HCT116 (cell line): ENCODE measurements at regions not wholly inside any gene's neighbourhood (a gene's known extent, or its start where the extent isn't known, plus 50 kb on each side); places are given as distances from the start of the nearest gene placed in this dataset.

Experiments
- ATAC-seq: fragments of 200-7000 bp; cut with Tn5 transposase; 2 replicates; pipeline ENCODE4 v1.9.1; 2020; ENCODE audit warnings: mild to moderate bottlenecking, moderate library complexity
- BruUV-seq: library from RNA; stranded (reverse); fragments of 400-500 nt; replicated peaks from 2 replicates; lab custom pipeline; 2021; lab: Mats Ljungman, UMichigan
- CTCF ChIA-PET: fragments of 300-600 bp; sonication (Branson Sonifier 250); formaldehyde crosslinking; loops from one replicate; lab custom pipeline; 2021; ENCODE audit warnings: antibody characterized with exemption; lab: Charles Lee
- POLR2A ChIA-PET: fragments of 300-600, 350-600 bp; sonication (Branson Sonifier 250); formaldehyde crosslinking; loops from one replicate; lab custom pipeline; 2021; ENCODE audit warnings: antibody characterized with exemption; lab: Charles Lee
- RAD21 ChIA-PET, 2 experiments: fragments of 300-600 bp; sonication (Branson Sonifier 250); formaldehyde crosslinking; loops; one replicate each; lab custom pipeline; 2023; ENCODE audit warnings: low total read pairs in 2 of 2; ENCODE audit not compliant: uncharacterized antibody in 2 of 2, unreplicated experiment in 2 of 2, low non-redundant PET in 1 of 2; lab: Charles Lee
- DNase-seq: peaks from one replicate; pipeline ENCODE4 v3.0.0-alpha.2; 2010; ENCODE audit warnings: low read depth, low spot score
- H2AFZ ChIP-seq: fragments of 200-600 bp; shearing (Covaris generic), sonication (generic); 2 replicates; pipeline ENCODE4 v1.6.1; 2017; ENCODE audit warnings: low read depth, mixed run types, mixed read lengths, antibody characterized with exemption, low read length; ENCODE audit not compliant: poor library complexity, severe bottlenecking
- H3K27ac ChIP-seq: 2 replicates; pipeline ENCODE4 v1.5.1; 2012; ENCODE audit warnings: low read depth, low read length
- H3K27me3 ChIP-seq: fragments of 200-600 bp; sonication (generic); 2 replicates; pipeline ENCODE4 v1.6.1; 2016; ENCODE audit warnings: mixed run types, low read length, mixed read lengths; ENCODE audit not compliant: insufficient read depth
- H3K36me3 ChIP-seq, 2 experiments: fragments of 200-500 bp in 1 of 2; fragments of 200-600 bp in 1 of 2; sonication (Bioruptor generic) in 1 of 2; sonication (generic) in 1 of 2; 2 replicates each; pipeline versions ENCODE4 v1.5.1 to v1.6.1; 2014 to 2016; ENCODE audit warnings: low read length in 2 of 2, inconsistent platforms in 1 of 2, mixed read lengths in 1 of 2, mixed run types in 1 of 2; ENCODE audit not compliant: insufficient read depth in 2 of 2, control insufficient read depth in 1 of 2
- H3K4me1 ChIP-seq, 2 experiments: fragments of 200-600 bp in 1 of 2; sonication (generic) in 1 of 2; 2 replicates each; pipeline versions ENCODE4 v1.5.1 to v1.6.1; 2012 to 2017; ENCODE audit warnings: low read length in 2 of 2, inconsistent platforms in 1 of 2, mild to moderate bottlenecking in 1 of 2, mixed read lengths in 1 of 2, mixed run types in 1 of 2, moderate library complexity in 1 of 2; ENCODE audit not compliant: insufficient read depth in 2 of 2, control insufficient read depth in 1 of 2
- H3K4me2 ChIP-seq: fragments of 200-600 bp; sonication (generic); 2 replicates; pipeline ENCODE4 v1.6.1; 2017; ENCODE audit warnings: mixed run types, low read length, mixed read lengths
- H3K4me3 ChIP-seq, 2 experiments: fragments of 200-600 bp in 1 of 2; sonication (generic) in 1 of 2; replicated peaks in 1 of 2; 2 replicates each; pipeline ENCODE4 v1.5.1; 2011 to 2016; ENCODE audit warnings: low read length in 2 of 2, control low read depth in 1 of 2, low read depth in 1 of 2, mild to moderate bottlenecking in 1 of 2, mixed read lengths in 1 of 2, mixed run types in 1 of 2
- H3K79me2 ChIP-seq: fragments of 200-600 bp; sonication (generic); 2 replicates; pipeline ENCODE4 v1.6.1; 2017; ENCODE audit warnings: mild to moderate bottlenecking, mixed run types, low read length, moderate library complexity, mixed read lengths; ENCODE audit not compliant: insufficient read depth
- H3K9ac ChIP-seq: fragments of 200-600 bp; sonication (generic); 2 replicates; pipeline ENCODE4 v1.6.1; 2016; ENCODE audit warnings: low read length, mixed read lengths
- H3K9me2 ChIP-seq: fragments of 200-600 bp; sonication (generic), shearing (Covaris generic); 2 replicates; pipeline ENCODE4 v1.6.1; 2017; ENCODE audit warnings: mixed run types, mild to moderate bottlenecking, moderate library complexity; ENCODE audit not compliant: insufficient read depth
- H3K9me3 ChIP-seq, 2 experiments: fragments of 200-500 bp in 1 of 2; fragments of 200-600 bp in 1 of 2; sonication (Bioruptor generic) in 1 of 2; sonication (generic) in 1 of 2; 2 replicates each; pipeline ENCODE4 v1.6.1; 2014 to 2017; ENCODE audit warnings: low read length in 2 of 2, mixed read lengths in 2 of 2, inconsistent platforms in 1 of 2, low read depth in 1 of 2, mild to moderate bottlenecking in 1 of 2, mixed run types in 1 of 2, moderate library complexity in 1 of 2; ENCODE audit not compliant: control insufficient read depth in 1 of 2, insufficient read depth in 1 of 2
- H4K20me1 ChIP-seq: fragments of 200-600 bp; sonication (generic), shearing (Covaris generic); 2 replicates; pipeline ENCODE4 v1.6.1; 2017; ENCODE audit warnings: mixed run types, mild to moderate bottlenecking, moderate library complexity; ENCODE audit not compliant: insufficient read depth
- ATF3 ChIP-seq: IDR thresholded peaks from 2 replicates; pipeline ENCODE4 v1.6.1; 2012
- CBX3 ChIP-seq: IDR thresholded peaks from 2 replicates; pipeline ENCODE4 v1.6.1; 2012; ENCODE audit warnings: low read depth
- CTCF ChIP-seq, 3 experiments: fragments of 200-600 bp in 1 of 3; sonication (generic) in 1 of 3; IDR thresholded peaks in 2 of 3; conservative IDR thresholded peaks in 1 of 3; 2 replicates each; pipeline ENCODE4 v1.5.1; 2012 to 2017; ENCODE audit warnings: low read depth in 2 of 3, low read length in 2 of 3, antibody characterized with exemption in 1 of 3, borderline replicate concordance in 1 of 3, control low read depth in 1 of 3, mild to moderate bottlenecking in 1 of 3, mixed read lengths in 1 of 3, mixed run types in 1 of 3, moderate library complexity in 1 of 3; ENCODE audit not compliant: insufficient read depth in 1 of 3
- EGR1 ChIP-seq: IDR thresholded peaks from 2 replicates; pipeline ENCODE4 v1.6.1; 2012; ENCODE audit warnings: low read depth
- ELF1 ChIP-seq: IDR thresholded peaks from 2 replicates; pipeline ENCODE4 v1.6.1; 2012; ENCODE audit warnings: low read depth, borderline replicate concordance
- FOSL1 ChIP-seq: IDR thresholded peaks from 2 replicates; pipeline ENCODE4 v1.6.1; 2012; ENCODE audit warnings: low read depth
- JUND ChIP-seq: IDR thresholded peaks from 2 replicates; pipeline ENCODE4 v1.6.1; 2012
- MAX ChIP-seq: IDR thresholded peaks from 2 replicates; pipeline ENCODE4 v1.6.1; 2012
- POLR2A ChIP-seq: IDR thresholded peaks from 2 replicates; pipeline ENCODE4 v1.7.0; 2011; ENCODE audit warnings: borderline replicate concordance; ENCODE audit not compliant: insufficient read depth, insufficient read length; ENCODE audit errors: extremely low read depth
- POLR2AphosphoS5 ChIP-seq: IDR thresholded peaks from 2 replicates; pipeline ENCODE4 v1.6.1; 2011; ENCODE audit warnings: mild to moderate bottlenecking, low read depth, low read length, moderate library complexity
- RAD21 ChIP-seq: IDR thresholded peaks from 2 replicates; pipeline ENCODE4 v1.6.1; 2012; ENCODE audit warnings: low read depth, mild to moderate bottlenecking
- SIN3A ChIP-seq: IDR thresholded peaks from 2 replicates; pipeline ENCODE4 v1.6.1; 2012; ENCODE audit warnings: low read depth
- SP1 ChIP-seq: IDR thresholded peaks from 2 replicates; pipeline ENCODE4 v1.6.1; 2012; ENCODE audit warnings: low read depth
- SRF ChIP-seq: IDR thresholded peaks from 2 replicates; pipeline ENCODE4 v1.6.1; 2012; ENCODE audit warnings: low read depth
- TCF7L2 ChIP-seq: IDR thresholded peaks from 2 replicates; pipeline ENCODE4 v1.7.0; 2011; ENCODE audit warnings: borderline replicate concordance, inconsistent platforms; ENCODE audit not compliant: insufficient read depth, insufficient read length; ENCODE audit errors: extremely low read depth
- YY1 ChIP-seq: IDR thresholded peaks from 2 replicates; pipeline ENCODE4 v1.6.1; 2011; ENCODE audit warnings: low read length, low read depth, moderate library complexity, mild to moderate bottlenecking; ENCODE audit not compliant: insufficient replicate concordance; ENCODE audit errors: extremely low read depth
- ZFX ChIP-seq: fragments of 450-650 bp; IDR thresholded peaks from 2 replicates; pipeline ENCODE4 v1.6.1; 2017
- ZNF274 ChIP-seq: fragments of 200-500 bp; sonication (Bioruptor generic); IDR thresholded peaks from 2 replicates; pipeline ENCODE4 v1.6.1; 2014; ENCODE audit warnings: mild to moderate bottlenecking, low read depth, low read length, inconsistent platforms
- intact Hi-C: fragments of 100-400 bp; cut with micrococcal nuclease; formaldehyde crosslinking; loops from 2 replicates; pipeline ENCODE4 v1.10.0; 2022

- H4K20me1 ChIP-seq: no peaks in the 10 kb centered on the region
- no peaks in the 10 kb centered on the region for H3K9me2 ChIP-seq
- no peaks in the 10 kb centered on the region for H3K36me3 ChIP-seq
- H3K27ac ChIP-seq: no peak overlapping the region
- no peaks in the 10 kb centered on the region for H3K79me2 ChIP-seq
- DNase-seq: no peak
- CTCF ChIA-PET: no interaction called here
- H3K9ac ChIP-seq: no peak overlapping the region
- POLR2A ChIA-PET: no interaction called here
- ATAC-seq: no peak
- TF ChIP-seq POLR2A (no peak), ZNF274 (no peak), TCF7L2 (no peak), YY1 (no peak), POLR2AphosphoS5 (no peak), CBX3 (no peak), SRF (no peak), JUND (no peak), CTCF (IDR thresholded peaks at IDR 0.05 in 2 of 3, conservative IDR thresholded peaks at IDR 0.05 in 1 of 3; ENCODE audit: borderline replicate concordance in 1 of 3, insufficient read depth in 1 of 3, low read depth in 2 of 3, low read length in 2 of 3) (no peak), FOSL1 (no peak), ATF3 (no peak), MAX (no peak), SP1 (no peak), ELF1 (no peak), RAD21 (no peak), EGR1 (no peak), SIN3A (no peak), ZFX (no peak)
- TF ChIP-seq, all 23 proteins: peak for 0
- Histone ChIP-seq H3K4me1 (no peaks in the 10 kb centered on the region), H2AFZ (no peak overlapping the region), H3K4me3 (no peak overlapping the region), H3K27me3 (no peaks in the 10 kb centered on the region), H3K9me3 (no peaks in the 10 kb centered on the region), H3K4me2 (no peak overlapping the region)
- RAD21 ChIA-PET: no interaction called here
- intact Hi-C loops: no loop called here
- BruUV-seq: no TSS peak
Observed at GRCh38 chr9:88925481-88925880, 65.8 kb upstream of the S1PR3 start.
